ENCODE measurements at regions not wholly inside any gene's neighbourhood (a gene's known extent, or its start where the extent isn't known, plus 50 kb on each side); places are given as distances from the start of the nearest gene placed in this dataset.

DNA sequence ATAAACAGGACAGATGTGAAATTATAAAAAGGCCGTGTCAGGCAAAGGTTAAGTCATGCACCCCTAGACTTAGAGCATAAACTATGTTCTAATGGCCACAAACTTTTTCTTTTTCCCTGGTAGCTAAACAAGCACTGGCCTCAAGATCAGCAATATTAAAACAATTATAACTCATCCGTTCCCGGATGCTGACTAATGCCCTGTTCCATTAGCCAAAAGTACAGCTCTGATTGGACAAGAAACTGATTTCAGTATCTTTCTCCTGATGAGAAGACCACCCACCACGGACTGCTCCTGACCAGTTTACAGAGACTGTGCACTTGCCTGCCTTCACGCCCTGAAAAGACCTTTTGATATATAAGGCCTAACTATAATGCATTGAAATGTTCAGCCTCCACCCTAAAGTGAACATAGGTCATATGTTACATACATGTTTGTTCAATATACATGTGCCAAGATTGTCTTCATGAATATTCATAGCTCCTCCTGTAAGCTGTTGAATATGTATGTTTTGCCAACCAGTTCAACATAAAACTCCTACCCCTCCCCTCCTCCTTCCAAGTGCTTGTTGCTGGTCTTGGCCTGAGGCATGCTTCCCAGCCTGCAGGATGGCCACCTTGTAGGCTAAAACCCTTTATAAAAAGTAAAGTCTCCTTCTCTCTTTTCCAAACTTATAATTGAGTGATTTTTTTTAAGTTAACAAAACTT, 162.0 kb downstream of the IPO8 start:
- no peak for TF ChIP-seq POLR2AphosphoS5 (IDR thresholded peaks at IDR 0.05)
- TF ChIP-seq POLR2A (IDR thresholded peaks at IDR 0.05): no peak

Measured in breast epithelium (tissue), 3 donors.